Ishikawa (cell line): ENCODE measurements at regions not wholly inside any gene's neighbourhood (a gene's known extent, or its start where the extent isn't known, plus 50 kb on each side); places are given as distances from the start of the nearest gene placed in this dataset.

Source experiments
- CEBPB ChIP-seq: IDR thresholded peaks from 2 replicates; pipeline ENCODE4 v1.6.1; 2012
- EGR1 ChIP-seq: IDR thresholded peaks from 2 replicates; pipeline ENCODE4 v1.6.1; 2012
- EP300 ChIP-seq: IDR thresholded peaks from 2 replicates; pipeline ENCODE4 v1.6.1; 2012; ENCODE audit warnings: borderline replicate concordance
- FOXM1 ChIP-seq: IDR thresholded peaks from 2 replicates; pipeline ENCODE4 v1.6.1; 2012; ENCODE audit warnings: low read depth, borderline replicate concordance
- MAX ChIP-seq: IDR thresholded peaks from 2 replicates; pipeline ENCODE4 v1.6.1; 2012
- RAD21 ChIP-seq: IDR thresholded peaks from 2 replicates; pipeline ENCODE4 v1.6.1; 2012; ENCODE audit warnings: low read depth
- REST ChIP-seq: IDR thresholded peaks from 2 replicates; pipeline ENCODE4 v1.6.1; 2012; ENCODE audit warnings: low read depth, mild to moderate bottlenecking
- TAF1 ChIP-seq: IDR thresholded peaks from 2 replicates; pipeline ENCODE4 v1.6.1; 2012; ENCODE audit warnings: low read depth, mild to moderate bottlenecking
- TEAD4 ChIP-seq: IDR thresholded peaks from 2 replicates; pipeline ENCODE4 v1.6.1; 2012

GRCh38 chr6:105644073-105644489, 241.2 kb upstream of the PREP start:
- TF ChIP-seq MAX, result no peak
- no peak for TF ChIP-seq RAD21
- TF ChIP-seq CEBPB, result no peak
- no peak for TF ChIP-seq TEAD4
- TF ChIP-seq EGR1, result no peak
- no peak for TF ChIP-seq EP300
- TF ChIP-seq FOXM1, result no peak
- no peak for TF ChIP-seq REST
- TF ChIP-seq TAF1, result no peak
